ENCODE measurements at regions not wholly inside any gene's neighbourhood (a gene's known extent, or its start where the extent isn't known, plus 50 kb on each side); places are given as distances from the start of the nearest gene placed in this dataset.

DNA sequence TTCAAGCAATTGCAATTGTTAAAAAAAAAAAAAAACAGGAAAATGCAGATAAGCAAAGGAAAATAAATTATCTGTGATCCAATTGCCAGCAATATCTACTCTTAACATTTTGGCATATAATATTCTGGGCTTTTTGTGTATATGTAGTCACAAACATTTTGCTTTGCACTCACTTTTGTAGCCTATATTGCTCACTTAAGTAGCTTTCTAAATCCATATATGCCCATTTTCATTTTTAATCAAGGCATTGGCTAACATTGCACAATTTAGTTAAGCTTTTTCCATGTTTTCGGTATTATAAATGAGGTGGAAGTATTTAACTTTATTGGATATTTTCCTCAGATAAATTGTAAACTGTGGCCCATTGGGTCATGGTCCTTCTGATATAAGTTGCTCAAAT, 466.3 kb upstream of the ATP2B1 start:
- no peak for TF ChIP-seq POLR2A (IDR thresholded peaks at IDR 0.05; ENCODE audit: low read depth, low read length)
- no peak for FAIRE-seq
- DNase-seq (ENCODE audit: insufficient read length, low spot score): no peak

DNA sequence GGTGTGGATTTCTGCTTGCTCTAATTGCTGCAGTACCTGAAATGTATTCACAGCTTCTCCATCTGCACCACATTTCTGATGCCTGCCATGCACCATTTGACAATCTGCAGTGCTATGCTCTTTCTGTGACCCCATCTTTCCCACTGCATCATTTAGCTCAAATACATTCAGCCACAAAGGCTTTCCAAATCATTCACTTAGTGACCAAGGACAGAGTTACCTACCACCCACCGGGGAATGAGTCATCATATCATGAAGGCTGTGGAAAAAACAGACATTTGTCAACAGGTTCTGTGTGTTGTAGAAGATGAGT, 465.5 kb upstream of the ATP2B1 start:
- no peak for DNase-seq (ENCODE audit: insufficient read length, low spot score)
- TF ChIP-seq POLR2A (IDR thresholded peaks at IDR 0.05; ENCODE audit: low read depth, low read length): no peak
- FAIRE-seq: no peak

DNA sequence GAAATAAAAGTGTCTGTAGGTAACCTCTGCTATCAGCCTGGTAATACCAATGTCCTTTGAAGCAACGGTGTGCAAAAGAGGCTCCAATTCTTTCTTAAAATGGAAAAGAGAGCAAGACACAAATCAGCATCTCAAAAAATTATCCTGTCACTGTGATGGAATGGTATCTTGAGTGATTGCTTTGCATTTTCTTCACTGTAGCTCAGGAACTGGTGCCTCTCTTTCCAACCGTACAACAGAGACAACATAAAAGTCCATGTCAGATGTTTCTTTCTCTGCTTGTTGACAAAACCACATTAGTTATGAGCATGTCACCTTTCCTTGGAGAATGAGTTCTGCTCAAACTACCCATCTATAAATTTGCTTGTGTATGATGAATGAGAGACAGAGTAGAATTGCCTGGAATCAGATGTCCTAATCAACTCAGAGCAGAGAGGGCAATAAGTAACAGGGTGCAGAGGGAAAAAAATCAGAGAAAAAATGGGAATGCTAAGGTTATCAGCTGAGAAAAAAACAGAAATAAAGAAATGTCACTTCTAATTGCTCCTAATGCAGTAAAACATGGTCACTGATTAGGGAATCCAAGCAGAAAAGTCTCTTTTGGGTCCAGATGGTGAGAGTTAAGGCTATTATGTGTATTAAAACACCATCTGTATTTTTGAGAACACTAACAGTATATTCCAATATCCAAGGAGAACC, 465.0 kb upstream of the ATP2B1 start:
- FAIRE-seq: no peak
- DNase-seq (ENCODE audit: insufficient read length, low spot score): no peak

DNA sequence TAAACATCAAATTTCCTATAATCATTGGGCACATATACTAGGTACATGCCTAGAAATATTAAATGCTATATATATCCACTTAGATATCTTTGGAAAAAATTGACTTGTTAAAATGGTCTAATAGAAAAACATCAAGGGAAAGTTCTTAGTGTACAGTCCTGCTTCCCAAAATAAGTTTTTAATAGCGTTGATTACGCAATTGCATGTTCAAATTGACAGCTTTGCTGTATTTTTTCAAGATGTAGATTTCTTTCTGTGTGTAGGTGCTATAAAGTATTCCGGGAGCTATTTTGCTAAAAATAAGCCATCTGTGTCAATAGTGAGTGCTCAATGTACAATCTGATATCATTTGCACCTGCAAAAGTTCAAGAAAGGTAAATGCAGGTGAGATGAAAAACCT, 463.9 kb upstream of the ATP2B1 start:
- no peak for TF ChIP-seq POLR2A (IDR thresholded peaks at IDR 0.05; ENCODE audit: low read depth, low read length)
- FAIRE-seq (no peak), DNase-seq (ENCODE audit: insufficient read length, low spot score) (no peak)

More for the DNA sequence above, 465.0 kb upstream of the ATP2B1 start:
- no peak for TF ChIP-seq POLR2A (IDR thresholded peaks at IDR 0.05; ENCODE audit: low read depth, low read length)

DNA sequence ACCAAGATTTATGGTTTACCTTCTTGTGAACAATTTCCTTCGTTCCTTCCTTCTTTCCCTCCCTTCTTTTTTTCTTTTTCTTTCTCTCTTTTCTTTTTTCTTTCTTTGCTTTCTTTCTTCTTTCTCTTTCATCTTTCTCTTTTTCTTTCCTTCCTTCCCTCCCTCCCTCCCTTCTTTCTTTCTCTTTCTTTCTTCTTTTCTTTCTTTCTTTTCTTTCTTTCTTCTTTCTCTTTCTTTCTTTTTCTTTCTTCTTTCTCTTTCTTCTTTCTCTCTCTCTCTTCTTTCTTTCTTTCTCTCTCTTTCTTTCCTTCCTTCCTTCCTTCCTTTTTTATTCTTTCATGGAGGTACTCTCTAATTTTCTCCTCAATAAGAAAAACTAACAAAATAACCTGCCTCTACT, 462.1 kb upstream of the ATP2B1 start:
- DNase-seq (ENCODE audit: insufficient read length, low spot score) (no peak), FAIRE-seq (no peak)
- TF ChIP-seq POLR2A (IDR thresholded peaks at IDR 0.05; ENCODE audit: low read depth, low read length): no peak

DNA sequence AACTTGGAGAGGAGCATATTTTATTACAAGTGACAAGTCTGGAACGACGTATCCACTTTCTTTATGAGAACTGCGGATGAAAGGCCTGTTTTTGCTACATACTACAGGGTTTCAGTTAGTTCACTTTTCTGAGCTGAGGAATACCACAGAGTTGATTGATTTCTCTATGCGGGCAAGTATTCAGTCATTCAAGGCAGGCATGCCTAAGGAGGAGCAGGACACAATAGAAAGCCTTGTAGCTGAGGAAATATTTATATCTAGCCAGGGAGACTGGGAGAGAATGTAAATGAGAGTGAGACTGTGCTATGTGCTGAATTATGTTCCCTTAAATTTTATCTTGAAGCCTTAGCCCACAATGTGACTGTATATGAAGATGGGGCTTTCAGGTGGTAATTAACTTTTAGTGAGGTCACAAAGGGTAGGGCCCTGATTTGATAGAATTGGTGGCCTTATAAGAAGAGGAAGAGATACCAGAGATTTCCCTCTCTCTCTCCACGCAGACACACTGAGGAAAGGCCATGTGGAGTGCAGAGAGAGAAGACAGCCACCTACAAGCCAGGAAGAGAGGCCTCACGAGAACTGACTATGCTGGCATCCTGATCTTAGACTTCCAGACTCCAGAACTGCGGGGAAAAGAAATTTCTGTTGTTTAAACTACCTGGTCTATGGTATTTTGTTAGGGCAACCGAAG, 459.0 kb upstream of the ATP2B1 start:
- FAIRE-seq: no peak
- no peak for TF ChIP-seq POLR2A (IDR thresholded peaks at IDR 0.05; ENCODE audit: low read depth, low read length)
- no peak for DNase-seq (ENCODE audit: insufficient read length, low spot score)

DNA sequence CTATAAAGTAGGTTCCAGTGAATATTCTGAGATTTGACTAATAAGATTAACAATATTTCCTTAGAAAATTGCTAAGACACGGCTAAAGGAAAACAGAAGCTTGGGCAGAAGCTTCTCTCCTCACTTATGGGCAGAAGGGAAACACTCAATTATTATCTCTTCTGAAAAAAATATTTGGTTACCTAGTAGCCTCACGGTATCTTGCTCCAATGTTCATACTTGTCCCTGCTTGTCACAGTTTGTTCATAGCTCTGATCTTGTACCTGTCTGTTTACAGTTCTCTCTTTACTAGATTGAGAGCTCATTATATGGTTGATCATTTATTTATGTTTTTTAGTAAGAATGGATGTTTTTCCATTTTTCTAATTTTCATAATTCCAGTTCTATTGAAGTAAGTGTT, 458.0 kb upstream of the ATP2B1 start:
- DNase-seq (ENCODE audit: insufficient read length, low spot score) (no peak), FAIRE-seq (no peak)
- TF ChIP-seq POLR2A (IDR thresholded peaks at IDR 0.05; ENCODE audit: low read depth, low read length): no peak

DNA sequence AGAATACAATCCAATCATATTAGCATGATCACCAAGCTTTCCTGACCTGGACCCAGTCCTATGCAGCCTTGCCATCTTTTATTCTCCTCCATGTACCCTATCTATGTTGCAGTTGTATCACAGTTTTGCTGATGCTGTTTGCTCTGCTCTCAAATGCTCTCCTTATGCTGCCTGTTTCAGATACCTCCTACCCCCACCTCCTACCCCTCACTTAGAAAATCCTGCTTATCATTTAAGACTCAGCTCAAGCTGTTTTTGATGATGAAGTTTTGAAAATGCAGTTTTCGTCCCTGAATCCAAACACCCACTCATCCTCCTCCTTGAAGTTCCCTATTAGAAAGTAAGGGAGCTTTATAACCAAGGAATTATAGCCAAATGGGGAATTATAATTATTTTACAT, 457.4 kb upstream of the ATP2B1 start:
- FAIRE-seq (no peak), DNase-seq (ENCODE audit: insufficient read length, low spot score) (no peak)
- TF ChIP-seq POLR2A (IDR thresholded peaks at IDR 0.05; ENCODE audit: low read depth, low read length): no peak

DNA sequence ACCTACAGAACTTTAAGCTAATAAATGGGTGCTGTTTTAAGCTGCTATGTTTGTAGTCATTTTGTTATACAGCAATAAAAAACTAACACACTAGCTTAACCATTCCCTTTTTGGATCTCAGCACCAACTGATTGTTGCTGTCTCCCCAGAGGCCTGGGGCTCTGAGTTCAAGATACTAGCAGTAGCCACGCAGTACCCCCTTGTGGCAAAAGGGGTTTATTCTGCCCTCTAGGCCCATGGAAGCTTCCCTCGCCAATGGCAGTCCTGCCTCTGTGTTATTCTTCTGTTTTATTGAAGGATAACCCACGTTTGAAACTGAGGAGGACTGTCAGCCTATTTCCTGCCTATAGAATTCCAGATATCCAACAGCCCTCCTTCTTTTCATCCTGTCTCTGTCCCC, 455.3 kb upstream of the ATP2B1 start:
- TF ChIP-seq POLR2A (IDR thresholded peaks at IDR 0.05; ENCODE audit: low read depth, low read length): no peak
- DNase-seq (ENCODE audit: insufficient read length, low spot score): no peak
- FAIRE-seq: no peak

DNA sequence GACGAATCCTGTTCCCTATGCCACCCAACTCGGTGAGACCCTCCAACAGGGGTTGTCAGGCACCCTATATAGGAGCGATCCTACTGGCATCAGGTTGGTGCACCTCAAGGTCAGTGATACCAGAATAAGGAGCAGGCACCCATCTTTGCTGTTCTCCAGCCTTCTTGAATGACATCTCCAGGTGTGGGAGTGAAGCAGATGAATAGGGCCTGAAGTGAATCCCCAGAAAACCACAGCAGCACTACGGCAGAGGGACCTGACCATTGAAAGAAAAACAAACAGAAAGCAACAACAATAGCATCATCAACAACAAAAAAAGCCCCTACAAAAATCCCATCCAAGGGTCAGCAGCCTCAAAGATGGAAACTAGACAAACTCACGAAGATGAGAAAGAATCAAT, 445.2 kb upstream of the ATP2B1 start:
- FAIRE-seq: no peak
- DNase-seq (ENCODE audit: insufficient read length, low spot score): no peak
- no peak for TF ChIP-seq POLR2A (IDR thresholded peaks at IDR 0.05; ENCODE audit: low read depth, low read length)

DNA sequence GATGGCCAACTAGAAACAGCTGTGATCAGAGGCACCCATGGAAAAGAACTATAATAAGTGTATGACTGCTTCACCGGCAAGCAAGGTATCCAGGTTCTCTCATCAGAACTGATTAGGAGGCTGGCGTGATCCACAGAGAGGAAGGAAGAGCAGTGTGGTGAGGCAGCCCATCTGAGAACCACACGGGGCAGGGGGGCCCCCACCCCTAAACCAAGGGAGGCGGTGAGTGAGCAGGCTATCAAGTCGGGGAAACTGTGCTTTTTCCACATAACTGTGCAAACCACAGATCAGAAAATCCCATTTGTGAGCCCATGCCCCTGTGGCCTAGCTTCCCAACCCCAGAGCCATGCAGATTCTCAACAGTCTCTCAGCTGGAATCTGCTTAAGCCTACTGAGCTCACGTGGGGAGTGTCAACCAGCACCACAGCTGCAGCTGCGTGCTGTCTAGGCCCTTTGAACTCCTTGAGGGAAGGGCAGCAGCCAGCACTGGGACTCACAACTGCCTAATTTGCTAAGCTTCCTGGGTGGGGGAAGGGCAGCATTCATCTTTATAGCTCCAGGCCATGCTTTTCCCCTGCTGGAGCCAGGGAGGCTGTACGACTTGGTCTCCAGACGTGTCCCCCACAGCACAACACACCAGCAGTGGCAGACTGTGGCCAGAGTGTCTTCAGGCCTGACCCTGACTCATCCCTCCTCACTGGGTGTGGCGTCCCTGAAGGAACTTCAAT, 444.4 kb upstream of the ATP2B1 start:
- no peak for FAIRE-seq
- no peak for TF ChIP-seq POLR2A (IDR thresholded peaks at IDR 0.05; ENCODE audit: low read depth, low read length)
- DNase-seq (ENCODE audit: insufficient read length, low spot score): no peak

DNA sequence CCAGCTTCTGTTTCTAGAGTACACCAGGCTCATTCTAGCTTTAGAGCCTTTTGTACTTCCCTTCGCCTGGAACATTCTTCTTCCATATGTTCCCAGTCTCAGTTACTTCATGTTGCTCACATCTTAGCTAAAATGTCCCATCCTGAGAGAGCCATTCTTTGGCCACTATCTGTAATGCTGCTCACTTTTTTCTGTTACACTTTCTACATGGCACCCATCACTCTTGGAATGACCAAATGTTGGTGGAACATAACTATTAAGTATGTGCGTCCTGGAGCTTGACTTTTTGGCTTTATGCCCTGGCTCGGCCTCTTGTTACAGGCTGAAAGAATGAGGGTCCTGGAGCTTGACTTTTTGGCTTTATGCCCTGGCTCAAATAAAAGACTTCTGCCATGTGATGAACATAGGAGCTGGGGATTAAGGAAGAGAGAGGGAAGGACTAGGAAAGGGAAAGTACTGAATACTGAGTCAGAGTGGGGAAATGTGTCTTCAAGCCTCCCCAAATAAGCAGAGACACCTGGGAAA, 442.9 kb upstream of the ATP2B1 start:
- DNase-seq (ENCODE audit: insufficient read length, low spot score): no peak
- TF ChIP-seq POLR2A (IDR thresholded peaks at IDR 0.05; ENCODE audit: low read depth, low read length): no peak

DNA sequence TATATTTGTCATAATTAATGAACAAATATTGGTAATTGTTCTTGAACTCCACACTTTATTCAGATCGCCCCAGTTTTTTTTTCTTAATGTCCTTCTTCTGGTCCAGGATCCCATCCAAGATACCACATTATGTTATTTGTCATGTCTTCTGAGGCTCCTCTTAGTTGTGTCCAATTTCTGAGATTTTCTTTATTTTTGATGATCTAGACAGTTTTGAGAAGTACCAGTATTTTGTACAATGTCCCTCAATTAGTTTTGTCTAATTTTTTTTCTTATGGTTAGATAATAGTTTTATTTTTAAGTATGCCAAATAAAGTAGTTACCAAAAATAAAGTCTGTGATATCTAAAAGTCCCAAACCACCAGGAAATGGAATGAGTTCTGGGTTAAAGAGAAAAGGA, 440.8 kb upstream of the ATP2B1 start:
- FAIRE-seq (no peak), DNase-seq (ENCODE audit: insufficient read length, low spot score) (no peak)
- TF ChIP-seq POLR2A (IDR thresholded peaks at IDR 0.05; ENCODE audit: low read depth, low read length): no peak

More for the DNA sequence above, 442.9 kb upstream of the ATP2B1 start:
- no peak for FAIRE-seq

DNA sequence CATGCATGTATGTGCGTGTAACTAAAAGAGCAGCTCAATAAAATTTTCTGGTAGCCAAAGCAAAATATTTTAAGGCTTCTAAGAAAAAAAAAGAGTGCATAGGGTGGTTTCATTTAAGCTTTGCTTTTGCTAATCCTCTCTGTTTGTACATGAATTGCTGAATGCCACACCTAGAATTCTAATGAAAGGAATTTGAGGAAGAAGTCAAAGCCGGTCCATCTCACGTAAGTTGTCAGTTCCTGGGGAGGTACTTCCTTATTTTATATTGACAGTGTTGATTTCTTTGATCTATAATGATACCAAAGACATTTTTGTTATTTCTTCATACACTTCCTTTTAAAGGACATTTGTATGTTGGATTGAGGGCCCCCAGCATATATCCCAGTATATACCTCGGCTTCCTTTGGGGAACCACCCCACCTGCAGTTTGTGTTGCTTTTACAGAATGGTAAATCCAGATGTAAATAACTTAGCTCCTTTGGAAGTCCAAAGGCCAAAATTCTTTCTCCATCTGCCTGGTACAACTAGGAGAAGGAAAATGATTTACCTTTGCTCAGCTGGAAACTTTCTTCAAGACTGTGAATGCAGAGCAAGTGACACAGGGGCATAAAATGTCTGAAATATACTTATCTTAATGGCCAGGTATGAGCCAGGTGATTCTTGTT, 420.9 kb upstream of the ATP2B1 start:
- TF ChIP-seq POLR2A (IDR thresholded peaks at IDR 0.05; ENCODE audit: low read depth, low read length): no peak
- no peak for DNase-seq (ENCODE audit: insufficient read length, low spot score)
- FAIRE-seq: no peak
